Neural progenitor cell (in vitro differentiated cells): ENCODE measurements at regions not wholly inside any gene's neighbourhood (a gene's known extent, or its start where the extent isn't known, plus 50 kb on each side); places are given as distances from the start of the nearest gene placed in this dataset.
"Not testable (repeated sequence)": the region's sequence is repeated elsewhere in the genome, so short reads cannot be mapped to it uniquely, and the experiment has no call there.

ENCODE experiments used
- DNase-seq: peaks from one replicate; pipeline ENCODE4 v3.0.0-alpha.2; 2016; ENCODE audit warnings: low spot score
- H2AFZ ChIP-seq: fragments of 200-600 bp; sonication (generic); replicated peaks from 2 replicates; pipeline ENCODE4 v1.6.1; 2016; ENCODE audit warnings: antibody characterized with exemption
- H3F3A ChIP-seq: fragments of 200-600 bp; sonication (generic); 2 replicates; pipeline ENCODE4 v1.6.1; 2016; ENCODE audit warnings: antibody characterized with exemption, low read depth
- H3K27ac ChIP-seq: fragments of 200-600 bp; sonication (generic); 2 replicates; pipeline ENCODE4 v1.5.1; 2016; ENCODE audit warnings: mild to moderate bottlenecking
- H3K27me3 ChIP-seq: fragments of 200-600 bp; sonication (generic); 2 replicates; pipeline ENCODE4 v1.6.1; 2016; ENCODE audit warnings: mild to moderate bottlenecking, moderate library complexity
- H3K36me3 ChIP-seq: fragments of 200-600 bp; sonication (generic); 2 replicates; pipeline ENCODE4 v1.5.1; 2016
- H3K4me1 ChIP-seq: fragments of 200-600 bp; sonication (generic); 2 replicates; pipeline ENCODE4 v1.6.1; 2016; ENCODE audit warnings: mixed run types
- H3K4me2 ChIP-seq: fragments of 200-600 bp; sonication (generic); 2 replicates; pipeline ENCODE4 v1.6.1; 2016
- H3K4me3 ChIP-seq: fragments of 200-600 bp; sonication (generic); 2 replicates; pipeline ENCODE4 v1.5.1; 2016
- H3K79me2 ChIP-seq: fragments of 200-600 bp; sonication (generic); 2 replicates; pipeline ENCODE4 v1.6.1; 2016; ENCODE audit warnings: low read depth
- H3K9ac ChIP-seq: fragments of 200-600 bp; sonication (generic); 2 replicates; pipeline ENCODE4 v1.6.1; 2016
- H3K9me3 ChIP-seq: fragments of 200-600 bp; sonication (generic); 2 replicates; pipeline ENCODE4 v1.5.1; 2016; ENCODE audit warnings: low read depth
- H4K20me1 ChIP-seq: fragments of 200-600 bp; sonication (generic); 2 replicates; pipeline ENCODE4 v1.6.1; 2016; ENCODE audit warnings: low read depth
- H3K27ac Mint-ChIP-seq: 3 replicates; pipeline ENCODE4 v1.8.0; 2021; ENCODE audit warnings: mixed read lengths
- H3K27me3 Mint-ChIP-seq: 2 replicates; pipeline ENCODE4 v1.8.0; 2022; ENCODE audit warnings: low read depth, mild to moderate bottlenecking, inconsistent platforms, moderate library complexity, mixed read lengths; ENCODE audit not compliant: insufficient read depth
- H3K36me3 Mint-ChIP-seq: 3 replicates; pipeline ENCODE4 v1.8.0; 2021; ENCODE audit warnings: mixed read lengths
- H3K4me1 Mint-ChIP-seq: 3 replicates; pipeline ENCODE4 v1.8.0; 2021; ENCODE audit warnings: mixed read lengths
- H3K4me3 Mint-ChIP-seq: 3 replicates; pipeline ENCODE4 v1.8.0; 2021; ENCODE audit warnings: mild to moderate bottlenecking, moderate library complexity, mixed read lengths
- H3K9me3 Mint-ChIP-seq: 3 replicates; pipeline ENCODE4 v1.8.0; 2020; ENCODE audit warnings: mixed read lengths
- CTCF ChIP-seq: fragments of 200-600 bp; sonication (generic); IDR thresholded peaks from 2 replicates; pipeline ENCODE4 v1.5.1; 2017; ENCODE audit warnings: antibody characterized with exemption, mild to moderate bottlenecking
- EZH2 ChIP-seq: fragments of 200-600 bp; sonication (generic); IDR thresholded peaks from 2 replicates; pipeline ENCODE4 v1.6.1; 2017; ENCODE audit warnings: antibody characterized with exemption, mild to moderate bottlenecking, moderate library complexity
- EZH2phosphoT487 ChIP-seq: fragments of 200-600 bp; sonication (generic); IDR thresholded peaks from 2 replicates; pipeline ENCODE4 v1.6.1; 2017; ENCODE audit warnings: antibody characterized with exemption

DNA sequence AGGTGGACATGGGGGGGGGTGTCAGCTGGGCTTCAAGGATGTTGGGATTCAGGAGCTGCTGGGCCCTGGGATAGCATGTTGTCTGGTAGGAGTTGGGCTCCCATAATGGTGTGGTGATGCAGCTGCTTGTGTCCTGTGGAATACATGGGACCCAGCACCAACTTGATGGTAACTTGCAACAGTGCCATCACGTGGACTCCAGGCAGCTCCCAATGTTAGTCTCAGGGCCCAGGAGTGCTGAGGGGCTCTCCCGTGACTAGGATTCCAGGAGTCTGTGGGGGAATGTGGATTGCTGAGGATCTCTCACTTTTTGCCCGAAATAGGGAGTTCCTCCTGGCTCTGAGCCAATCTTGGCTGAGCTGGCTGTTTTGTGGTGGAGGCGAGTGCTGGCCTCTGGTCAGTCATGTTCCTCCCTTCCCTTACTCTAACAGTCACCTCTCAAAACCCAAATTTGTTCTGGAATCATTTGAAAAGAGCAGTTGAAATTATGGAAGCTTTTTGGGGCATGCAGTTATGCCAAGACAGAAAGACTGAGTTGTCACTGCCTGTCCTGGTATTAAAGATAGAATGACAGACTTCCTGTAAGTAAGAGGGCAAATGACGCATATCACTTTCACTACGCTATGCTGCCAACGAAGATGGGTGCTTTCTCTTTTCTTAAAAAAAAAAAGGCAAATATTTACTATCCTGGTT lies 607.1 kb downstream of the ADCYAP1 start:
- Mint-ChIP-seq H3K27ac (no peak overlapping the region), H3K4me3 (no peak overlapping the region), H3K9me3 (no peaks in the 10 kb centered on the region), H3K36me3 (no peaks in the 10 kb centered on the region), H3K4me1 (no peaks in the 10 kb centered on the region), H3K27me3 (no peaks in the 10 kb centered on the region)
- H3K79me2 ChIP-seq, result no peaks in the 10 kb centered on the region
- no peaks in the 10 kb centered on the region for H3K4me1 ChIP-seq
- DNase-seq, result no peak
- no peak overlapping the region for H2AFZ ChIP-seq
- H3K9me3 ChIP-seq, result no peaks in the 10 kb centered on the region
- no peak overlapping the region for H3K4me2 ChIP-seq
- no peak for TF ChIP-seq EZH2phosphoT487
- TF ChIP-seq EZH2, result no peak
- TF ChIP-seq CTCF, result no peak
- no peaks in the 10 kb centered on the region for H3K27me3 ChIP-seq
- H3K36me3 ChIP-seq, result no peaks in the 10 kb centered on the region
- no peaks in the 10 kb centered on the region for H4K20me1 ChIP-seq
- H3K9ac ChIP-seq, result no peak overlapping the region
- no peaks in the 10 kb centered on the region for H3F3A ChIP-seq
- H3K4me3 ChIP-seq, result no peak overlapping the region
- no peak overlapping the region for H3K27ac ChIP-seq

- Mint-ChIP-seq H3K9me3 (no peaks in the 10 kb centered on the region), H3K27me3 (no peaks in the 10 kb centered on the region), H3K36me3 (no peaks in the 10 kb centered on the region), H3K4me1 (no peaks in the 10 kb centered on the region), H3K4me3 (no peak overlapping the region), H3K27ac (no peak overlapping the region)
- no peaks in the 10 kb centered on the region for H3K4me1 ChIP-seq
- no peak overlapping the region for H3K4me2 ChIP-seq
- no peak overlapping the region for H3K4me3 ChIP-seq
- no peaks in the 10 kb centered on the region for H3K9me3 ChIP-seq
- no peaks in the 10 kb centered on the region for H4K20me1 ChIP-seq
- peak; percentile 9 for TF ChIP-seq CTCF
- no peak for TF ChIP-seq EZH2
- no peaks in the 10 kb centered on the region for H3K79me2 ChIP-seq
- H3K9ac ChIP-seq, result no peak overlapping the region
- no peaks in the 10 kb centered on the region for H3F3A ChIP-seq
- no peak overlapping the region for H3K27ac ChIP-seq
- no peak overlapping the region for H2AFZ ChIP-seq
- no peak for DNase-seq
- no peaks in the 10 kb centered on the region for H3K36me3 ChIP-seq
- no peaks in the 10 kb centered on the region for H3K27me3 ChIP-seq
Observed at GRCh38 chr18:1513519-1513918, 608.8 kb downstream of the ADCYAP1 start.

DNA sequence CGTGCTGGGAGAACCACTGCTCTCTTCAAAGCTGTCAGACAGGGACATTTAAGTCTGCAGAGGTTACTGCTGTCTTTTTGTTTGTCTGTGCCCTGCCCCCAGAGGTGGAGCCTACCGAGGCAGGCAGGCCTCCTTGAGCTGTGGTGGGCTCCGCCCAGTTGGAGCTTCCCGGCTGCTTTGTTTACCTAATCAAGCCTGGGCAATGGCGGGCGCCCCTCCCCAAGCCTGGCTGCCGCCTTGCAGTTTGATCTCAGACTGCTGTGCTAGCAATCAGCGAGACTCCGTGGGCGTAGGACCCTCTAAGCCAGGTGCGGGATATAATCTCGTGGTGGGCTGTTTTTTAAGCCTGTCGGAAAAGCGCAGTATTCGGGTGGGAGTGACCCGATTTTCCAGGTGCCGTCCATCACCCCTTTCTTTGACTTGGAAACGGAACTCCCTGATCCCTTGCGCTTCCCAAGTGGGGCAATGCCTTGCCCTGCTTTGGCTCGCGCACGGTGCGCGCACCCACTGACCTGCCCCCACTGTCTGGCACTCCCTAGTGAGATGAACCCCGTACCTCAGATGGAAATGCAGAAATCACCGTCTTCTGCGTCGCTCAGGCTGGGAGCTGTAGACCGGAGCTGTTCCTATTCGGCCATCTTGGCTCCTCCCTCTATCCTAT lies 617.0 kb downstream of the ADCYAP1 start:
- not testable (repeated sequence) for H4K20me1 ChIP-seq, H2AFZ ChIP-seq, H3K4me3 ChIP-seq, H3K27me3 Mint-ChIP-seq, H3K27ac Mint-ChIP-seq, H3K4me1 Mint-ChIP-seq, H3K4me2 ChIP-seq, H3K4me3 Mint-ChIP-seq, H3K9me3 Mint-ChIP-seq, H3K36me3 Mint-ChIP-seq, H3K27me3 ChIP-seq, H3K9ac ChIP-seq, H3K27ac ChIP-seq, H3K79me2 ChIP-seq, H3F3A ChIP-seq, DNase-seq, H3K9me3 ChIP-seq, H3K36me3 ChIP-seq, H3K4me1 ChIP-seq

DNA sequence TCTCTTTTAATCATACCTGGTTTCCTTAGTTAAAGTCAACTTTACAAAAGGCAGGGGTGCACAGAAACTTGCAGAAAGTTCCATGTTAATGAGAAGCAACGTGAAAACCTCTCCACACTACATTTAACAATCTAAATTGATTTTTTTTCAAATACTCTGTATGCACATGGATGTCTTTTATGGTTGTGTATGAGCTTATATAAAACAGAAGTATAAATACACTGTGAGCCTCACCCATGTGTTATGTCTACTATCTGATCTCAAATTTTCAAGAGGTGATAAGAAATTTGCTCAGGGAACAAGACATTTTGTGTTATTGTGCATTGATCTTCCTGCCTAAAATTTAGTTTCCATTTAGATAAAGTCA lies 617.6 kb downstream of the ADCYAP1 start:
- Histone ChIP-seq H3K36me3 (peaks cover 4% of the 10 kb centered on the region), H3K4me3 (no peak overlapping the region), H3F3A (no peaks in the 10 kb centered on the region), H3K4me1 (no peaks in the 10 kb centered on the region), H3K4me2 (no peak overlapping the region), H3K27me3 (no peaks in the 10 kb centered on the region), H4K20me1 (no peaks in the 10 kb centered on the region), H3K27ac (no peak overlapping the region), H3K79me2 (no peaks in the 10 kb centered on the region), H3K9ac (no peak overlapping the region), H3K9me3 (no peaks in the 10 kb centered on the region), H2AFZ (no peak overlapping the region)
- TF ChIP-seq EZH2phosphoT487, result no peak
- no peak for TF ChIP-seq EZH2
- Mint-ChIP-seq H3K4me1 (peaks cover 4% of the 10 kb centered on the region), H3K27me3 (no peaks in the 10 kb centered on the region), H3K36me3 (no peaks in the 10 kb centered on the region), H3K9me3 (peaks cover 2% of the 10 kb centered on the region), H3K4me3 (no peak overlapping the region), H3K27ac (no peak overlapping the region)
- no peak for DNase-seq
